GM19351 (cell line): ENCODE measurements at regions not wholly inside any gene's neighbourhood (a gene's known extent, or its start where the extent isn't known, plus 50 kb on each side); places are given as distances from the start of the nearest gene placed in this dataset.

Experiments
- ATAC-seq: cut with Tn5 transposase; IDR thresholded peaks from one replicate; pipeline ENCODE4 v1.9.1; 2021; ENCODE audit warnings: mild to moderate bottlenecking, moderate library complexity; ENCODE audit not compliant: unreplicated experiment

DNA sequence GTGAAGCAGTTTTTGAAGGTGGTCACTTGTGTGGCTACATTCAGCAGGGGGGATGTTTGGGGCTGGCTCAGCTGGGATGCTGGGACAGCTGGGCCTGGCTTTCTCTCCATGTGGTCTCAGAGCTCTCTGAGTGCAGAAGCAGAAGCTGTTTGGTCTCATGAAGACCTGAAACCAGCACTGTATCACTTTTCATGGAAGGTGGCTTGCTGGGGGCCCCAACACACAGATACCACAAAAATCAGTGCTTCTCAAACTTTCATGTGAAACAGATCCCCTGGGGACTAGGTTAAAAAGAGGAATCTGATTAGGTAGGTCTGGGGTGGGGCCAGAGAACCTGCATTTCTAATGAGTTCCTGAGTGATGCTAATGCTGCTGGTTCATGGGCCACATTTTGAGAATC is 347.3 kb downstream of the DHX35 start:
- peak; percentile 67 for ATAC-seq

DNA sequence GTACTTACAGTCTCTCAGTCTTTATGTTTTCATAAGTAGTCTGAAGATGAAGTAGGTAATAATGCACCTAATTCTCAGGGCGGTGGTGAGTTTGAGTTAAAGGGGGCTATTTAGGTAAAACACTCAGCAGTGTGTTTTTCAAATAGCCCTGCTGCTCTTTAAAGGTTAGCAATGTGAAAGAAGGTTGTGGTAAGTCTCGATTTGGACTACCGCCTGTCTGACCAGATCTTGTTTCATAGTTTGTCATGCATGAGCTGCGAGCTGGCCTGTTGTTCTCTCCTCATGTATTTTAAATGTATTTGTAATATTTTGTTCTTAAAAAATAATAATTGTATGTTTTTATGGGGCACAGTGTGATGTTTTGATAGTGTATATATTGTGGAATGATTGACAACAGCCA is 340.2 kb downstream of the DHX35 start:
- ATAC-seq, result peak; percentile 81

DNA sequence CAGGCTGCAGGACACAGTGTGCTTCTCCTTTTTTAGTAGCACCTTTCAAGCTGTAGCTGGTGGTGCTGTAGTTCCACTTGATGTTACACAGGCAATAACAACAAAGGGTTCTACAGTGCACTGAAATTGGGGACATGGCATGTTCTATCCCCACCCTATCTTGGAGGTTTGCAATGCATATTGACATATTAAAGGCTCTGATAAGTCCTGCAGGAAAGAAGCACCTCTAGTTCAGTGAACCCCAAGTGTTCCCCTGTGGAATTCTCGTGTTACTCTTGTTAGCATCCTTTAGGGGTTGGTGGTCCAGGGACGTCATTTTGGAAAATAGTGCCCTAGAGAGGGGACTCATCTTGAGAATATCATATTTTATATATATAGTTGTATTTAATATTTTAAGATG is 337.6 kb downstream of the DHX35 start:
- no peak for ATAC-seq

DNA sequence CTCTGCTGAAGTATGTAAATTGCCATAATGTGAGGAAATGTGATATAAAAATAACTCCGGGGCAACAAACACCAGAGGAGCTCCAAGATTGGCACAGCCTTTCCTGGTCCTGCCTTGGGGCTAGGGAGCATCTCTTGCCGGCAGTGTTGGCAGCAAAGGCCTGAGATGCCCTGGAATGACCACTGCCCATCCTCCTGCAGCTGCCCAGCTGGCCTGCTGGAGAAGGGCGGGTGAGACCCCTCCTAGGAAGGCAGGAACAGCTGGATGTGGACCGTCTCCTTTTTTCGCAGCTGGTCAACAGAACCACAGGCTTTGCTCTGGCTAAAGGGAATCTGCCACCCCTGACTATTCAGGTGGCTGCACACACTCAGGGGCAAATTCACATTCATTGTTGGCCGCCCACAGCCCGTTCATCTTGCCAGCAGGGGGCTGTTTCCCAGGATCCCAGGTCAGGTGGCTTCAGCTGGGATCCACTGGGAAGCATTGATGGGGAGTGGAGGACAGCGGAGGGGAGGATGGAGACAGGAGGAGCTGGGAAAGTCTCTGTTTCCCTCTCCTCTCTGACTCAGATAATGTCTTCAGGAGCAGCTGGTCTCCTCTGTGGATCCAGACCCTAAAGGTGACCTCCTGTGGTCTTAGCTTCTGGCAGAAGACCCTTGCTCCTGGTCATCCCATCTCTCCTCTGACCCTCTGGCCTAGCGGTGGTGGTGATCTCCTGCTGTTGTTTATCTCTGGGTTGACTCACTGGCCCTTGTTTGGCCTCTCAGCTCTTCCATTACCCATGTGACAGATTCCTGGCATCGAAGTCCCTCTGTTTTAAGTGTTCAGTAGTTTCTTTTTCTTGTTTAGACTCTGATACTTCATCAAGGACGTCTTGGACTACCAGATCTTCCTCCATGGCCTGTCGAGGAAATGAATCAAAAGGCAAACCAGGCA is 336.7 kb downstream of the DHX35 start:
- no peak for ATAC-seq

DNA sequence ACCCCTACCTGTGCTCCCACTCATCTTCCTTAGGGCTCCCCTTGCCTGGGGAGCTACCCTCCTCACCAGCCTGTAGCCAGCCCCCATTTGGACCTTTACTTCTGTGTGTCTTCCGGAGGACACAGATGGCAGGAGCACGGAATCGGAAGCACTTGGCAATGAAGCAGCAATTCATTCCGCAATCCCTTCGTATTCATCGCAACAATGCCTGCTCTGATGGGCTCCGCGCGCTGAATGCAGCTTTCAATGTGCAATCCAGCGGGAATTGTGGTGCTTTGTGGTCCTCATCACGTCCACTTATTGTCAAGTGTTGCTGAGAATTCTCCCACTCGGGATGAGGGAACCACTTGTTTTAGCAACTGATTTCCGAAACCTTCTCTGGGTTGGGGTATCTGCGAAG is 336.0 kb downstream of the DHX35 start:
- ATAC-seq, result no peak

DNA sequence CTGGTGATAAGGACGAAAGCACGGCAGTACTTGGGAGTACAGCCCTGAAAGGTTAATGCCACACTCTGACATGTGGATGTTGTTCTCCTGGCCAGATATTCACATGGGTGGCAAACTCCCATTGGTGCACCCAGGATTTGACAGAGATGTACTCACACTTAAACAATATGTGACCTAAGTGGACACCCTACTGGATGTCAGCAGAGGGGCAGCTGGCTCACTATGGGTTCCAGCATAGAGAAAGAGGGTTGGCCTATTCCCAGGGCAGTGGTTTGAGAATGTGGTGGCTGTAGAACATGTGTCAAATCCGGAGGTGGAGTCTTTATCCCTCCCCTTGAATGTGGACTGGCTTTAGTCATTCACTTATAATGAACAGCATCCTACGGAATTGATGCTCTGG is 333.2 kb downstream of the DHX35 start:
- ATAC-seq, result no peak

DNA sequence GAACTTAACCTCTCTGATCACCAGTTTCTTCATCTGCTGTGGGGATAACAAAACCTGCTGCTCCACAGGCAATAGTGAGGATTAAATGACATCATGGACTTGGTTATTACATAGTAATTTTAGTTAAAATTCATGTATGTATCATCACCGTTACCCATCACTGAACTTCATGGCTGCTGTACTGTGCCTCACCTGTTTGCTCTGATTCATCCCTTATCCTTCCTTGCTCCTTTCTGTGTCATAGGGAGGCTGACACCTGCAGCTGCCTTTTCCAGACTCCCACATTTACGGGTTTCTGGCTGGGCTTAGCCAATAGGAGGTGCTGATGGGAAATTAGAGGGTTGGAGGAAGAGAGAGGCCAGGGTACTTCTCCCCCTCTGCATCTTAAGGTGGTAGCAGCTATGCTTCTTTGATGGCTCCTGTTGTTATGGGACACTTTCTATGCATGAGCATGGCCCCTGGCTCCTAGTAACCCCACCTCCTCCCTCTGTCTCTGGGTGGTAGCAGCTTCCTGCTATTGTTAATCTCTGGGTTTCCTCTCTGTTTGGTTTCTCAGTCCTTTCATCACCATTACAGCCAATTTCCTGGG is 332.1 kb downstream of the DHX35 start:
- ATAC-seq, result no peak

DNA sequence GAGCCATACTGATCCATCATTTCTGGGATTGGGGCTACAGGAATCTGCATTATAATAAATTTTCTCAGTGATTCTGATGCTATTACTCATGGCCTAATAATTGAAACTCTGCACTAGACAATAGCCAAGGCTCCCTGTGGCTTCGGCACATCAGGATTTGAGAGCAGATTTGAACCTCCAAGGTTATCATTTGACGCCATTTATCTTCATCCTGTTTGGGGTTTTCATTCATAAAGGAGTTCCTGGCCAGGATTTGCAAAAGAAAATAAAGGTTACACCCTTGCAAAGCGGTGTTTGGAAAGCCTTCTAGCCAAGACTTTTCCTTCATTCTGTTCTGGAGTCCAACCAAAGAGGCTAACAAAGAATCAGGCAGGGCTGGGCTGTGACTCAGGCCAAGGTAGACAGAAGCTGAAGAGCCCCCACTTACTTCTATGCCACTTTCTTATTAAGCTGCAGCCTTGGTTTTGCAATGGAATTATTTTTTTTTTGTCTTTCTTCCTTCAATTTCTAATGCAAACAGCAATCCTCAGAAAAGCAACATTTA is 330.1 kb downstream of the DHX35 start:
- ATAC-seq, result no peak

DNA sequence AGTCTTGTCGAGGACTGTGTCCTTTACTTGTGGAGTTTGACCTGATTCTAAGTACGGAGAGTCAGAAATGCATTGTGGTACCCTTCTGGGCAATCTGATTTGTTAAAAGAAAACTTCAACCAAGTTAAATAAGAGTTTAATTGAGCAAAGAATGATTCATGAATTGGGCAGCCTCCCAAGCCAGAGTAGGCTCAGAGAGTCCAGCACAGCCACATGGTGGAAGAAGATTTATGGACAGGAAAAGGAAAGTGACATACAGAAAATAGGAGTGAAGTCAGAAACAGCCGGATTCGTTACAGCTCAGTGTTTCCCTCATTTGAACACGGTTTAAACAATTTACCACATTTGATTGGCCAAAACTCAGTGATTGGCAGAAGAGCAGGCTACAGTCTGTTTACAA is 329.2 kb downstream of the DHX35 start:
- no peak for ATAC-seq

DNA sequence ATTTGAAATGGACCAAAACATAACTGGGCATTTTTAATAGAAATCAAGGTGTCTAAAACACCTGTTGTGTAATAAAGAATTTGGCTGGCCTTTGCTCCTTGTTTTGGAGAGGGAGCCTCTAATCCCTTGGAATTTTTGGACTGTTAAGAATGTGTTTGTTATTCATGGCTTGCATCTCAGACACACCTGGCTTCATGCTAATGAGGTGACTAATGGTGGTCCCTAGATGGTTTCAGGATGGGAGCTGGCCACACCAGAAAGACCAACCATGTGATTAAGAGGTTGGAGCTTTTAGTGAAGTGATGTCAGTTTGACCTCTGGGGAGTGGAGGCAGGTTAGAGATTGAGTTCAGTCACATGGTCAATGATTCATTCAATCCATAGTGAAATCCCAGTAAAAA is 328.4 kb downstream of the DHX35 start:
- no peak for ATAC-seq

DNA sequence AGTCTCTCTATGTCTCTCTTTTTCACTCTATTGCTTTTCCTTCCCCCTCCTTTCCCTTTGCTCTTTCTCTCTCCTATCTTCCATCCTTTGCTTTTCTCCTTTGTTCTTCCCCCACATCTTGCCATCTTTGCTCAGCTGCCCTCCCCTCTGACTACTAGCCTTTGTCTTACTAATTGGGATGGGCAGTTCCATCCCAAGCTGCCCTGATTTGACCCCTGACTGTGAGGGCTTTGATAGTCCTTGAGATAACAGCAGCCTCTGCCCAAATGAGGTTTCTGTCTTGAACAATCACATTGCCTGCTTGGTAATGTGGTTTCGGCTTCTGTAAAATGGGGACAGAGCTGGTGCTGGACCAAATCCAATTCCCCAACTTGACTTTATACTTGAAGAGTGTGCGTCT is 327.7 kb downstream of the DHX35 start:
- ATAC-seq, result no peak

DNA sequence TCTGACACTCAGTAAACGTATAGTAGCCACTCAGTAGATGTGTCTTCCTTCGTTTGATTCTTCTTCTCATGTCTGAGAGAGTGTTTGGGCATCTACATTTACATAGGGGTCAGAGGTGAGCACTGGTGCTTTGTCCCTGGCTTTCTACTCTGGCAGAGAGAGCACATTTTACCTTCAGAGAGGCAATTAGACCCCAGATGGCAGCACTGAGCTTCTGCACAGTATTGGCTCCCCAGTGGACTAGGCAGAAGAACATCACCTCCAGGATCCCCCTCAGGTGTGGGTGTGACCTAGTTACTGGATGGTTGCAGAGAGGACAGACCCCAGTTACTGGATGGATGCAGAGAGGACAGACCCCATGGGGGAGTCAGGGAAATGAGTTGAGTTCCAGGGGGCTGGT is 327.2 kb downstream of the DHX35 start:
- no peak for ATAC-seq

DNA sequence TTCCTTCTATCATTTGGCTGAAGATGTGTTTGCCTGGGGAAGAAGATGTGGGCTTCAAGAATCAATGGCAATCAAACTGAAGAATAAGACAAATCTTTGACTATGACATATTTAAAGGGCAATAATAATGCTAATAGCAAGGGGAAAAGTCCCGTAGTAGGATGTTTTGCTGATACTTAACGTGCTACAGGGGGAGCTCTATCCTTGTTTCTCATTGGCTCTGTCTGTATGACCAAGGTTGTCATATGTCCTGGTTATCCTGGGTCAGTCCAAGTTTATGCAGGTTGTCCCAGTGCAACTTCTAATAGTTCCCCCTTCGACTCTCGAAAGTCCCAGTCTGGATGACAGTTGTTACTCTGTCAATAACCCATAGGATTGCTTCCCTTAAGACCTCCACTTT is 321.3 kb downstream of the DHX35 start:
- ATAC-seq, result no peak

DNA sequence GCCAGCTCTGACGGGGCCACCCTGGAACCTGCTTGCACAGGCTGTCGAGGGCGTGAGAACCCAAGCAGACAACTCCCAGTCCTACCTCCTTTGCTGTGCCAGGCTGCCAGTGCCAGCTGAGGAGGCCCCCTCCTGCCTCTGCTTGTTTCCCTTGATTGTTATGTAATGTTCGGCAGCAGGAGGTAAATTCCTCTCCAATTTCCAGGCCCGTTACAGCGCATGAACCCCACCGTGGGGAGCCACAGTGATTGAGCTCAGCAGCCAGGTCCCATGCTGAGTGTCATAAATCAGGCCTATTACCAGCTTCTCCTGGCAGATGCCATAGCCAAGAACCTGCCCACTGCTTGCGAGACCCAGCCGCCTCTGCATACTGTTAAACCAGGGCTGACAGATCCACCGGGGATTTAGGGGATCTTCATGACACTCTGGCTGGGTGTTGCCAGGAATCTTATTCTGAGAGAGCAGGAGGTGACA is 320.5 kb downstream of the DHX35 start:
- ATAC-seq, result no peak

DNA sequence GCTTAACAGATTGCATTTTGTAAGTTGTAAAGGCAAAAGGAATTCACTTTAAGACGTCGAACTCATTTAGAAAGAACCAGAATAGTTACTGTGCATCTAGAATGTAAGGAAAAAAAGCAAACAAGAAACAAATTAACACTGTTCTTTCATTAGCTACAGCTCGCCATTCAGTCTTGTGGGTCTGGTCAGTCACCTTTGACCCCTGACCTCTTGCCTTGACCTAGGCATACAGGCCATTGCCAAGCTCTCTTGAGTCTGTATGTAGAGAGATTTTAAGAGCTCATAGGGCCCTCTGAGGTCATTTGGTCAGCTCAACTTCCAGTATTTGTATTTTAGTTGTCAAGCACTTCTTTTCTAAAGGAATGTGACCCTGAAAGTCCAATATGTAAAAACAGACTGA is 318.7 kb downstream of the DHX35 start:
- ATAC-seq, result no peak

DNA sequence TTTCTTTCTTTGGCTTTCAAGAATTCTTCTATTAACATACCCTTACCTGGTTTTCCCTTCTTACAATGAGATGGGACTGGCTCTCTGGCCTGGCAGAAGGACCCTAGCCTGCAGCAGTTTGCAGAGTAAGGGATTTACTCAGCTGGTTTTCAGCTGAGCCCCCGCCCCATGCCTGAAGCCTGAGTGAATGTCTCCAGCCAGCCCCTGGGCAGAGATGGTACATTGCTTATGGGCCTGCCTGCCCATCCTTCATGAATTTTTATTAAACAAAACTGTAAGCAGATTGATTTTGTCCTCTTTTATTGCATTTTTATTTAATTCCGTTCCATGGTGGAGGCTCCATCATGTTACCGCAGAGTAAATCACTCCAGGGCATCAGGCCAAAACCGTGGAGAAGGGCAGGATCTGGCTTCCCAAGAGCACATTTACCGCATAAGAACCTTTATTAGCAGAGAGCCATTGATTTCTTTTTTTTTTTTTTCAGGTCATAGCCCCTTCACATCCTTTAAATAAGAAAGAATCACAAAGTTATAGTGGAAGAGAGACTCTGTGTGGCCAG is 316.2 kb downstream of the DHX35 start:
- no peak for ATAC-seq

DNA sequence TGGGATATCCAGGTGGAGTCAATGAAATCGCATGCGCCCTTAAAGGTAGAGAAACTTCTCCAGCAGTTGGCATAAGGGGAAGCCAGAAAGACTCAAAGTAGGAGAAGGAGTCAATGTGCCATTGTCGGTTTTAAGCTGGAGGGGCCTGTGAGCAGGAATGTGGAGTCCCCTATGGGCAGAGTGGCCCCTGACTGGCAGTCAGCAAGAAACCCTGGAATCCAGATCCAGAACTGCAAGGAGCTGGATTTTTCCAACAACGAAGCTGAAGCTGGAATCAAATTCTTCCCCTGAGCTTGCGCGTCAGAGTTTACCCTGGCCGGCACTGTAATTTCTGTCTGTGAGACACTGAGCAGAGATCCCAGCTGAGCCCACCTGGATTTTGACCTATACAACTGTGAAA is 315.0 kb downstream of the DHX35 start:
- ATAC-seq, result no peak

DNA sequence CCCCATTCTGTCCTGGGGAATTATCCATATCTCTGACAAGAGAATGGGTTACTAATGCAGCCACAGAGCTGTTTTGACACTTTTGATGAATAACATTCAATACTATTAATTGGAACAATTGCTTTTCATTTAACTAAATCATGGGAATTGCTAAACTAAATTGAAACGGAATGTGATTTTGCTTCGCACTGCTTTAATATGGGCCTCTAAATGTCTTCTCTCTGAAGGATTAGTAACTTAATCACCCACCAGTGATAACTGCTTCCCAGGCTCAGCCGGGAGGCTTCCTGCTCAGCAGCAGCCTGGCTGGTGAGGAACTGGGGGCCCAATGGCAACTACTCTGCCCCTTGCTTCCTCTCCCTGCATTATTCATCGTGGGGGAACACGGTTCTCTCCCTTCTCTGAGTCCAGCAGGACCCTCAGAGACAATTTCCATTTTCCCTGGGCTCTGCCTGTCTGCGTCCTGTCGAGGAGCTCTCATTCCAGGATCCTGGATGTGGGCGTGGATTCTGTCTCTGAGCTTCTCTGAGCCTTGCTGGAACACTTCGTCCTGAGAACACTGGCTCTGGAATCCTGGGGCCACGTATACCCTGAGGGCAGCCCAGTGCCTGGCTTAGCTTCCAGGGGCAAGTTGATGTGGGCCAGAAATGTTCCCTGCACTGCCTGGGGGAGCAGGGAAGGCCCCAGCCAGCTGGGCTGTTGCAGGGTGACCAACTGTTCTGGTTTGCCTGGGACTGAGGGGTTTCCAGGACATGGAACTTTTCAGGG is 308.9 kb downstream of the DHX35 start:
- ATAC-seq, result no peak

DNA sequence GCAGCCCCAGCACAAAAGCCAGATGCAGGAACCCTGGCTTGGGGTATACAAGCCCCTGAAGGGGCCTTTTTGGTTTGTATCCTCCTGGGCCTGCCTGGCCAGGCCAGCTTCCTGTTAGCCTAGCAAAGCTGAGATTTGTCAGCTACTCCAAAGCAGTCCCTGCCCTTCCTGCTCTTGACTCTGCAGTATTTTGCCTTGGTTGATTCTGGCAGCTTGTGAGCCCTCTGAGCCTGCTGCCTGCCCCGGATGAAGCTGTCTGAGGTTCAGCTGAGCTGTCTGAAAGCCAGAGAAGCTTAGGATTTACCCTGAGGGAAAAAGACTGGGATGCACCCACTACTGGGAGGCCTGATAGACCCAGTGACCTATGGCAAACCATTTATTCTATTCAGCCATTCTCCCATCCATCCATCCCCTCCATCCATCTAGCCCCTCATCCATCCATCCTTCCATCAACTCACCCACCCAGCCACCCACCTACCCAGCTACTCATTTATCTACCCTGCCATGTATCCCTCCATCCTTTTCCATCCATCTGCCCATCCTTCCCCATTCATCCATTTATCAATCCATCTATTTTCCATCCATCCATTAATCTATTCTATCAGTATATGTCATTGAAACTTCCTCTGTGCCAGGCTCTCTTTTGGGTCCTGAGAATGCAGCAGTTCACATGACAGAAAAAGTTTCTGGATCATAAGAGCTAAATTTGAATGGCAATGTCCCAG is 307.5 kb downstream of the DHX35 start:
- no peak for ATAC-seq

DNA sequence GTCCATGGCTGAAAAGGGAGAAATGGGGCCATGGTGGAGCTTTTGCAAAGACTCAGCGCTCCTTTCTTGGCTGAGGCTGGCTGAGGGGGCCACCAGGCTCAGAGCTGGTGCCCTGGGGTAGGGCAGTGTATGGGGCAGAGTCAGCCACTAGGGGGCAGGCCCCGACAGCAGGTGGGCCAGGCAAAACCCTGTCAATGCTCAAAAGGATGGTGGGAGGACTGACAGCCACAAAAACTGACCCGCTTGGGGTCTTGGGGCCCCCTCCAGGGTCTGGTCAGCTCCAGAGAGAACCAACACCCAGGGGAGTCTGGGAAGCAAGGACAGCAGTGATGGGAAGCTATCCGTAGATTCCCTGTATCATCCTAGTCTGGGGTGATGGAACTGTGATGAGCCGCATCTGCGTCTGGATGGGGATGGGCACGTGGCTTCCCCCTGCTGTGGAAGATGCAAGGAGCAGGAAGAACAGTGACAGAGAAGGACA is 306.9 kb downstream of the DHX35 start:
- ATAC-seq, result peak; percentile 80
